MM.1S (cell line): ENCODE measurements at regions not wholly inside any gene's neighbourhood (a gene's known extent, or its start where the extent isn't known, plus 50 kb on each side); places are given as distances from the start of the nearest gene placed in this dataset.

Experiments used
- EZH2 ChIP-seq: fragments of 300-600 bp; sonication (generic); optimal IDR thresholded peaks from 2 replicates; pipeline ENCODE3; 2017; ENCODE audit warnings: low read depth, mild to moderate bottlenecking, antibody characterized with exemption, low read length, mixed read lengths
- EZH2phosphoT487 ChIP-seq: fragments of 300-600 bp; sonication (generic); IDR thresholded peaks from 2 replicates; pipeline ENCODE4 v1.6.1; 2018; ENCODE audit warnings: antibody characterized with exemption, low read length
- TF ChIP-seq, protein P1 (sequence below): fragments of 300-600 bp; sonication (generic); IDR thresholded peaks from 2 replicates; pipeline ENCODE4 v1.5.1; 2016; ENCODE audit warnings: antibody characterized with exemption, low read length, mixed read lengths

DNA sequence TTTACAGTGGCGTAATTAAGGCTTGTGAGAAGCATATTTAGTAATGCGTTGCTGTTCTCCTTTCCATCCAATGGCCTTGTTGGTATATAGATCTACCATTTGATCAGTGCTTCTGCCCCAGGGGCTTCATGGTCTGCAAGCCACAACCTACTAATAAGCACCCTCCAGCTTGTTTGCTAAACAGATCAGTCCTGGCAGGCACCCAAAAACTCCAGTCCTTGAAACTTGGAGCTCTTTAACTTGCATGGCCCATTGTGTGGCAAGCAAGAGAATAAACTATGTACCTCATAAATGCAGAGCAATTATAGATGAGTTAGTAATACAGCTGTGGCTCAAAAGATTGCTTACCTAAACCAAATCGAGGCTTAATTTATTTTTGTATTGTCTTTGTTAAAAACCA, 158.5 kb downstream of the FTCDNL1 start:
- TF ChIP-seq, protein P1, sequence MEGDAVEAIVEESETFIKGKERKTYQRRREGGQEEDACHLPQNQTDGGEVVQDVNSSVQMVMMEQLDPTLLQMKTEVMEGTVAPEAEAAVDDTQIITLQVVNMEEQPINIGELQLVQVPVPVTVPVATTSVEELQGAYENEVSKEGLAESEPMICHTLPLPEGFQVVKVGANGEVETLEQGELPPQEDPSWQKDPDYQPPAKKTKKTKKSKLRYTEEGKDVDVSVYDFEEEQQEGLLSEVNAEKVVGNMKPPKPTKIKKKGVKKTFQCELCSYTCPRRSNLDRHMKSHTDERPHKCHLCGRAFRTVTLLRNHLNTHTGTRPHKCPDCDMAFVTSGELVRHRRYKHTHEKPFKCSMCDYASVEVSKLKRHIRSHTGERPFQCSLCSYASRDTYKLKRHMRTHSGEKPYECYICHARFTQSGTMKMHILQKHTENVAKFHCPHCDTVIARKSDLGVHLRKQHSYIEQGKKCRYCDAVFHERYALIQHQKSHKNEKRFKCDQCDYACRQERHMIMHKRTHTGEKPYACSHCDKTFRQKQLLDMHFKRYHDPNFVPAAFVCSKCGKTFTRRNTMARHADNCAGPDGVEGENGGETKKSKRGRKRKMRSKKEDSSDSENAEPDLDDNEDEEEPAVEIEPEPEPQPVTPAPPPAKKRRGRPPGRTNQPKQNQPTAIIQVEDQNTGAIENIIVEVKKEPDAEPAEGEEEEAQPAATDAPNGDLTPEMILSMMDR, result no peak
- TF ChIP-seq EZH2phosphoT487, result no peak
- no peak for TF ChIP-seq EZH2
